HepG2 (cell line): ENCODE measurements at regions not wholly inside any gene's neighbourhood (a gene's known extent, or its start where the extent isn't known, plus 50 kb on each side); places are given as distances from the start of the nearest gene placed in this dataset.

Source experiments
- ATAC-seq: fragments of 200-7000 bp; cut with Tn5 transposase; 3 replicates; pipeline ENCODE4 v1.9.1; 2020; ENCODE audit warnings: mild to moderate bottlenecking, moderate library complexity
- BruUV-seq: library from RNA; stranded (reverse); fragments of 400-500 nt; replicated peaks from 2 replicates; lab custom pipeline; 2021; lab: Mats Ljungman, UMichigan
- CTCF ChIA-PET: fragments of 300-600 bp; formaldehyde crosslinking; extraction: SDS; loops from one replicate; lab custom pipeline; 2021; ENCODE audit warnings: low total read pairs, inconsistent platforms, low intra/inter-chr PET ratio; lab: Yijun Ruan, JAX
- POLR2A ChIA-PET: fragments of 350-600 bp; sonication (Branson Sonifier 250); formaldehyde crosslinking; loops from one replicate; lab custom pipeline; 2020; ENCODE audit warnings: antibody characterized with exemption, inconsistent platforms; lab: Yijun Ruan, JAX
- DNase-seq: peaks from one replicate; pipeline ENCODE4 v3.0.0-alpha.2; 2015; ENCODE audit warnings: low spot score
- FAIRE-seq: peaks from 3 replicates; lab custom pipeline; 2011; peaks lifted over from hg19 to GRCh38; lab: Jason Lieb, UNC
- H2AFZ ChIP-seq: one replicate; pipeline ENCODE4 v1.6.1; 2011; ENCODE audit warnings: low read length, inconsistent platforms
- H3K27ac ChIP-seq: fragments of 300-600 bp; 3 replicates; pipeline ENCODE4 v1.8.0; 2011; ENCODE audit warnings: mixed run types, mild to moderate bottlenecking, mixed read lengths, low read length, inconsistent platforms; ENCODE audit not compliant: insufficient read depth; ENCODE audit errors: extremely low read length
- H3K27me3 ChIP-seq, 2 experiments: fragments of 200-600 bp in 1 of 2; 2 replicates in 1 of 2; 3 replicates in 1 of 2; pipeline versions ENCODE4 v1.6.0 to v1.8.0; 2011; ENCODE audit warnings: low read length in 2 of 2, mild to moderate bottlenecking in 2 of 2, moderate library complexity in 2 of 2, inconsistent platforms in 1 of 2; ENCODE audit not compliant: insufficient read depth in 2 of 2, control insufficient read depth in 1 of 2
- H3K36me3 ChIP-seq, 2 experiments: fragments of 200-600 bp in 1 of 2; replicated peaks in 1 of 2; 2 replicates in 1 of 2; 3 replicates in 1 of 2; pipeline versions ENCODE4 v1.5.1 to v1.8.0; 2011; ENCODE audit warnings: low read length in 2 of 2, inconsistent platforms in 1 of 2; ENCODE audit not compliant: insufficient read depth in 2 of 2, control insufficient read depth in 1 of 2
- H3K4me1 ChIP-seq: 2 replicates; pipeline ENCODE4 v1.5.1; 2012; ENCODE audit warnings: low read length, inconsistent platforms; ENCODE audit not compliant: insufficient read depth
- H3K4me2 ChIP-seq: 2 replicates; pipeline ENCODE4 v1.6.0; 2011; ENCODE audit warnings: low read depth, low read length, inconsistent platforms
- H3K4me3 ChIP-seq, 3 experiments: fragments of 200-600 bp in 1 of 3; sonication (generic), shearing (Covaris generic) in 1 of 3; replicated peaks in 1 of 3; 2 replicates each; pipeline ENCODE4 v1.5.1; 2011 to 2016; ENCODE audit warnings: low read length in 3 of 3, inconsistent platforms in 2 of 3, low read depth in 2 of 3, mild to moderate bottlenecking in 2 of 3, control low read depth in 1 of 3, mixed read lengths in 1 of 3; ENCODE audit not compliant: insufficient read depth in 1 of 3
- H3K79me2 ChIP-seq: one replicate; pipeline ENCODE4 v1.6.1; 2011; ENCODE audit warnings: low read length, inconsistent platforms; ENCODE audit not compliant: insufficient read depth
- H3K9ac ChIP-seq: 2 replicates; pipeline ENCODE4 v1.6.0; 2011; ENCODE audit warnings: mild to moderate bottlenecking, low read depth, low read length, inconsistent platforms; ENCODE audit not compliant: insufficient read depth
- H3K9me3 ChIP-seq: 2 replicates; pipeline ENCODE4 v1.5.1; 2012; ENCODE audit warnings: mild to moderate bottlenecking, low read length
- H4K20me1 ChIP-seq: 2 replicates; pipeline ENCODE4 v1.6.0; 2011; ENCODE audit warnings: inconsistent platforms, mild to moderate bottlenecking, low read length, moderate library complexity; ENCODE audit not compliant: insufficient read depth
- RERE ChIP-seq: IDR thresholded peaks from 2 replicates; pipeline ENCODE4 v1.6.1; 2016; ENCODE audit warnings: low read depth, missing genetic modification reagents, missing compliant biosample characterization
- SMARCC2 ChIP-seq: fragments of 450-650 bp; IDR thresholded peaks from 2 replicates; pipeline ENCODE4 v1.6.1; 2017; ENCODE audit warnings: antibody characterized with exemption, mild to moderate bottlenecking
- ZFAT ChIP-seq: sonication (generic); formaldehyde crosslinking; conservative IDR thresholded peaks from 2 replicates; pipeline ENCODE4 v1.8.1; 2023; ENCODE audit warnings: missing genetic modification reagents, inconsistent platforms
- ZNF724P ChIP-seq: sonication (generic); formaldehyde crosslinking; IDR thresholded peaks from 2 replicates; pipeline ENCODE4 v1.8.0; 2022; ENCODE audit warnings: missing genetic modification reagents, borderline replicate concordance
- WGBS: methylation state at CpG from one replicate; pipeline ENCODE4 v1.1.6; 2017; ENCODE audit warnings: low lambda C conversion rate; 5-methylcytosine and 5-hydroxymethylcytosine counted together
- in situ Hi-C: cut with HindIII; loops from 2 replicates; pipeline ENCODE4 v1.10.0; 2017; ENCODE audit warnings: low pct_unique_long_range_greater_than_20kb; ENCODE audit not compliant: extremely low pct_ligation_motif_present
- intact Hi-C: fragments of 100-400 bp; cut with micrococcal nuclease; formaldehyde crosslinking; loops from one replicate; pipeline ENCODE4 v1.10.0; 2022; ENCODE audit not compliant: unreplicated experiment

- H3K27ac ChIP-seq: no peak overlapping the region
- in situ Hi-C loops: no loop called here
- 16% methylated on average over 3 of the region's 4 CpGs for WGBS
Observed at GRCh38 chr11:127117231-127117739, 116.7 kb upstream of the KIRREL3 start.

More at GRCh38 chr11:127117231-127117739, 116.7 kb upstream of the KIRREL3 start:
- H3K4me2 ChIP-seq: no peak overlapping the region
- no peak for DNase-seq
- H3K27me3 ChIP-seq: no peaks in the 10 kb centered on the region
- no peak for FAIRE-seq
- no peaks in the 10 kb centered on the region for H3K36me3 ChIP-seq
- POLR2A ChIA-PET: no interaction called here
- H4K20me1 ChIP-seq: no peaks in the 10 kb centered on the region
- H3K4me1 ChIP-seq: no peaks in the 10 kb centered on the region
- no TSS peak for BruUV-seq
- TF ChIP-seq ZNF724P (CRISPR knock-in tag): no peak
- no peak for TF ChIP-seq ZFAT (CRISPR knock-in tag)
- TF ChIP-seq SMARCC2: no peak
- no peak for TF ChIP-seq RERE (CRISPR knock-in tag)
- intact Hi-C loops: no loop called here
- no peak for ATAC-seq
- no peaks in the 10 kb centered on the region for H3K9me3 ChIP-seq
- CTCF ChIA-PET: no interaction called here
- H3K9ac ChIP-seq: no peak overlapping the region
- no peak overlapping the region for H2AFZ ChIP-seq
- H3K79me2 ChIP-seq: no peaks in the 10 kb centered on the region
- no peak overlapping the region for H3K4me3 ChIP-seq
